HepG2 (cell line): ENCODE measurements at regions not wholly inside any gene's neighbourhood (a gene's known extent, or its start where the extent isn't known, plus 50 kb on each side); places are given as distances from the start of the nearest gene placed in this dataset.

Source experiments
- MBNL3 ChIP-seq: fragments of 250-450 bp; sonication (Bioruptor Pico); conservative IDR thresholded peaks from 2 replicates; pipeline ENCODE4 v1.8.0; 2022; ENCODE audit warnings: mild to moderate bottlenecking, inconsistent platforms
- ZNF354B ChIP-seq: sonication (generic); formaldehyde crosslinking; IDR thresholded peaks from 2 replicates; pipeline ENCODE4 v1.8.0; 2022; ENCODE audit warnings: mild to moderate bottlenecking, missing genetic modification reagents
- ZSCAN29 ChIP-seq: sonication (generic); formaldehyde crosslinking; conservative IDR thresholded peaks from 2 replicates; pipeline ENCODE4 v1.4.0; 2020; ENCODE audit warnings: mild to moderate bottlenecking, missing genetic modification reagents
- TF ChIP-seq, protein P1 (sequence below): sonication (generic); formaldehyde crosslinking; IDR thresholded peaks from 2 replicates; pipeline ENCODE4 v1.5.0; 2020; ENCODE audit warnings: mild to moderate bottlenecking, missing genetic modification reagents, moderate library complexity
- TF ChIP-seq, protein P2 (sequence below), 2 experiments: IDR thresholded peaks; 2 replicates each; pipeline ENCODE4 v1.6.1; 2011 to 2012; ENCODE audit warnings: low read length in 2 of 2, borderline replicate concordance in 1 of 2, low read depth in 1 of 2, mild to moderate bottlenecking in 1 of 2, moderate library complexity in 1 of 2

DNA sequence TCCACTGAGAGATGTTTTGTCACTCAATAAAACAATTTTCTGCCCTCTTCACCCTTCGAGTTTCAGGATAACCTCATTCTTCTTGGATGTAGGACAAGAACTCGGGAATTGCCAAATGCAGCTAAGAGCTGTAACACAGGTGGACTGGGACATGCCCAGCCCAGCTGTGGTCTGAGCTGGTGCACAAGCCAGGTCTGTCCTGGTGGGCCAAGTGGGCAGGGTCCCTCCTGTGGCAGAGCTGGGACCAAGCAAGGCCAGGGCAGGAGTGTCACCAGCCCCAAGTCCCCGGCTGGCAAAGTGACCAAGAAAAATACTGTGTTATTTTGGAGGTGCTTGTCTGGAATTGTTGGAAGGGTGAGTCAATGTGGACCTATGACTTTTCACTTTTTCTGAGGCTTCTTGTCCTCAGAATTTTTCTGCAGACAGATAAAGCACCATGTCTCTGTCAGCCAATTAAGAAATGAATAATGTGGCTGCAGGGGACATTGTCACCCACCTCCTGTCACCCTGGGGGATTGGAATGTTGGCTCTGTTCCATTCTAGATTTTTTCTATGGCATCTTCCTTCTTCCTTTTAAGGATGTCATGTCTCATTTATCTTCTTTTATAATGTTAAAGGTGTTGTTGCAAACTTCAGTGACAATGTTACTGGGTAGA, 645.2 kb upstream of the EPHA6 start:
- TF ChIP-seq MBNL3 (CRISPR knock-in tag) (no peak), ZNF354B (CRISPR knock-in tag) (no peak), ZSCAN29 (CRISPR knock-in tag) (no peak)
- TF ChIP-seq, protein P1, sequence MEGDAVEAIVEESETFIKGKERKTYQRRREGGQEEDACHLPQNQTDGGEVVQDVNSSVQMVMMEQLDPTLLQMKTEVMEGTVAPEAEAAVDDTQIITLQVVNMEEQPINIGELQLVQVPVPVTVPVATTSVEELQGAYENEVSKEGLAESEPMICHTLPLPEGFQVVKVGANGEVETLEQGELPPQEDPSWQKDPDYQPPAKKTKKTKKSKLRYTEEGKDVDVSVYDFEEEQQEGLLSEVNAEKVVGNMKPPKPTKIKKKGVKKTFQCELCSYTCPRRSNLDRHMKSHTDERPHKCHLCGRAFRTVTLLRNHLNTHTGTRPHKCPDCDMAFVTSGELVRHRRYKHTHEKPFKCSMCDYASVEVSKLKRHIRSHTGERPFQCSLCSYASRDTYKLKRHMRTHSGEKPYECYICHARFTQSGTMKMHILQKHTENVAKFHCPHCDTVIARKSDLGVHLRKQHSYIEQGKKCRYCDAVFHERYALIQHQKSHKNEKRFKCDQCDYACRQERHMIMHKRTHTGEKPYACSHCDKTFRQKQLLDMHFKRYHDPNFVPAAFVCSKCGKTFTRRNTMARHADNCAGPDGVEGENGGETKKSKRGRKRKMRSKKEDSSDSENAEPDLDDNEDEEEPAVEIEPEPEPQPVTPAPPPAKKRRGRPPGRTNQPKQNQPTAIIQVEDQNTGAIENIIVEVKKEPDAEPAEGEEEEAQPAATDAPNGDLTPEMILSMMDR (CRISPR knock-in tag): no peak
- TF ChIP-seq, protein P2, sequence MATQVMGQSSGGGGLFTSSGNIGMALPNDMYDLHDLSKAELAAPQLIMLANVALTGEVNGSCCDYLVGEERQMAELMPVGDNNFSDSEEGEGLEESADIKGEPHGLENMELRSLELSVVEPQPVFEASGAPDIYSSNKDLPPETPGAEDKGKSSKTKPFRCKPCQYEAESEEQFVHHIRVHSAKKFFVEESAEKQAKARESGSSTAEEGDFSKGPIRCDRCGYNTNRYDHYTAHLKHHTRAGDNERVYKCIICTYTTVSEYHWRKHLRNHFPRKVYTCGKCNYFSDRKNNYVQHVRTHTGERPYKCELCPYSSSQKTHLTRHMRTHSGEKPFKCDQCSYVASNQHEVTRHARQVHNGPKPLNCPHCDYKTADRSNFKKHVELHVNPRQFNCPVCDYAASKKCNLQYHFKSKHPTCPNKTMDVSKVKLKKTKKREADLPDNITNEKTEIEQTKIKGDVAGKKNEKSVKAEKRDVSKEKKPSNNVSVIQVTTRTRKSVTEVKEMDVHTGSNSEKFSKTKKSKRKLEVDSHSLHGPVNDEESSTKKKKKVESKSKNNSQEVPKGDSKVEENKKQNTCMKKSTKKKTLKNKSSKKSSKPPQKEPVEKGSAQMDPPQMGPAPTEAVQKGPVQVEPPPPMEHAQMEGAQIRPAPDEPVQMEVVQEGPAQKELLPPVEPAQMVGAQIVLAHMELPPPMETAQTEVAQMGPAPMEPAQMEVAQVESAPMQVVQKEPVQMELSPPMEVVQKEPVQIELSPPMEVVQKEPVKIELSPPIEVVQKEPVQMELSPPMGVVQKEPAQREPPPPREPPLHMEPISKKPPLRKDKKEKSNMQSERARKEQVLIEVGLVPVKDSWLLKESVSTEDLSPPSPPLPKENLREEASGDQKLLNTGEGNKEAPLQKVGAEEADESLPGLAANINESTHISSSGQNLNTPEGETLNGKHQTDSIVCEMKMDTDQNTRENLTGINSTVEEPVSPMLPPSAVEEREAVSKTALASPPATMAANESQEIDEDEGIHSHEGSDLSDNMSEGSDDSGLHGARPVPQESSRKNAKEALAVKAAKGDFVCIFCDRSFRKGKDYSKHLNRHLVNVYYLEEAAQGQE (IDR thresholded peaks at IDR 0.05; ENCODE audit: borderline replicate concordance in 1 of 2, low read depth in 1 of 2, low read length in 2 of 2): no peak
